GM23248 (cell line): ENCODE measurements at regions not wholly inside any gene's neighbourhood (a gene's known extent, or its start where the extent isn't known, plus 50 kb on each side); places are given as distances from the start of the nearest gene placed in this dataset.

Source experiments
- EZH2 ChIP-seq: fragments of 200-600 bp; sonication (generic); IDR thresholded peaks from 2 replicates; pipeline ENCODE4 v1.6.1; 2018; ENCODE audit warnings: antibody characterized with exemption, mild to moderate bottlenecking; ENCODE audit not compliant: insufficient read depth, poor library complexity, severe bottlenecking
- EZH2phosphoT487 ChIP-seq: fragments of 200-600 bp; sonication (generic); IDR thresholded peaks from 2 replicates; pipeline ENCODE4 v1.6.1; 2018; ENCODE audit warnings: antibody characterized with exemption, moderate library complexity, mild to moderate bottlenecking, low read depth; ENCODE audit not compliant: insufficient read depth

- TF ChIP-seq EZH2 (no peak), EZH2phosphoT487 (no peak)
These were observed 284.0 kb upstream of the DEFB112 start for GRCh38 chr6:50333696-50334095.
